NCI-H510A treated with DMSO at 0.1 percent for 48 hours (cell line): ENCODE measurements at regions not wholly inside any gene's neighbourhood (a gene's known extent, or its start where the extent isn't known, plus 50 kb on each side); places are given as distances from the start of the nearest gene placed in this dataset.

Experiments
- DNase-seq: peaks from one replicate; lab custom pipeline; 2025; lab: John Stamatoyannopoulos, UW

GRCh38 chr20:60901831-60902230, 350.2 kb upstream of the CDH4 start:
- DNase-seq, result no peak

GRCh38 chr20:60903325-60903971, 348.6 kb upstream of the CDH4 start:
- no peak for DNase-seq

GRCh38 chr20:60904730-60905129, 347.3 kb upstream of the CDH4 start:
- no peak for DNase-seq

- DNase-seq, result no peak
These were observed 346.1 kb upstream of the CDH4 start for GRCh38 chr20:60905919-60906318.

DNA sequence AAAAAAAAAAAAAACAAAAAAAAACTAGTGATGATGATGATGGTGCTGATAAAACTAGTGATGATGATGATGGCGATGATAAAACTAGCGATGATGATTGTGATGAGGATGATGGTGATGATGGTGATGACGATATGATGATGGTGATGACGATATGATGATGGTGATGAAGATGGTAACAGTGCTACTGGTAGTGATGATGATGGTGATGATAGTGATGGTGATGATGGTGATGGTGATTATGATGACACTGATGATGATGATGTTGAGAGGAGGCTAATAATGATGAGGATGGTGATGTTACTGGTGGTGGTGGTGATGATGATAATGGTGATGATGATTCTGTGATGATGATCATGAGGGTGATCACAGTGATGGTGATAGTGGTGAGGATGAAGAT, 345.5 kb upstream of the CDH4 start:
- DNase-seq, result no peak

DNA sequence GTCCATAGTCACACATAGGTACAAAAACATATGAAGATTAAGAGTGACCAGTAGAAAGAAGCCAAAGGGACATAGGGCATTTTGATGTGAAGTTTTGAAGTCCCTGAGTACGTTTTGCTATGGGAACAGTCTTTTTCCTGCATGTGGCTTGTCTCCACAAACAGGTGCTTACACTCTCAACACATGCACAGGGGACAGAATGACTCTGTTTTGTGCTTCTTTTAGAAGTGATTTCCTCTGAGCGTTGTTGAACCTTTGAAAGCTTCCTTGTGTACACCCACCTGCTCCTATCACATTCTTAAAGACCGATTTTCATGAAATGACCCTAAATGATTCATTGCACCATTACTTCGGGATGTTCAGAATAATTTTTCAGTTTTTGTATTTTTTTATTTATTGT, 338.8 kb upstream of the CDH4 start:
- no peak for DNase-seq

GRCh38 chr20:60921022-60921622, 330.9 kb upstream of the CDH4 start:
- DNase-seq, result no peak

DNA sequence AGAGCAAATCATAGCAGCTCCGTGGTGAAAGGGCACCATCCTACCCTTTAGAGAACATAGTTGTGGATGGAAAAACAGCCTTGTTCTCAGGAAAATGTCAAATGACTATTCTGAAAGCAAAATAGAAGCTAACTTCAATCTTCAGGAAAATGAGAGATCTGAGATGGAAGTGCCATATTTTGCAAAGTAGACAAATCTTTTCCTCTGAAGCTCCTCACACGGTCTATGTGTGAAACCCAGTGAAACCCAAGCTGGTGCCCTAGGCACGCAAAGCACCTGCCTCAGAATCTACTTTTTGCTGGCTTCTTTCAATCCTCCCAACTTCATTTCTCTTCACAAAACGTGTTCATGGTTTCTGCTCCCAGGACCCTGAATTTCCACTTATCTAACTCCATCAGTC, 325.2 kb upstream of the CDH4 start:
- DNase-seq, result no peak

- DNase-seq, result no peak
These were observed 323.7 kb upstream of the CDH4 start for GRCh38 chr20:60928341-60928740.

DNA sequence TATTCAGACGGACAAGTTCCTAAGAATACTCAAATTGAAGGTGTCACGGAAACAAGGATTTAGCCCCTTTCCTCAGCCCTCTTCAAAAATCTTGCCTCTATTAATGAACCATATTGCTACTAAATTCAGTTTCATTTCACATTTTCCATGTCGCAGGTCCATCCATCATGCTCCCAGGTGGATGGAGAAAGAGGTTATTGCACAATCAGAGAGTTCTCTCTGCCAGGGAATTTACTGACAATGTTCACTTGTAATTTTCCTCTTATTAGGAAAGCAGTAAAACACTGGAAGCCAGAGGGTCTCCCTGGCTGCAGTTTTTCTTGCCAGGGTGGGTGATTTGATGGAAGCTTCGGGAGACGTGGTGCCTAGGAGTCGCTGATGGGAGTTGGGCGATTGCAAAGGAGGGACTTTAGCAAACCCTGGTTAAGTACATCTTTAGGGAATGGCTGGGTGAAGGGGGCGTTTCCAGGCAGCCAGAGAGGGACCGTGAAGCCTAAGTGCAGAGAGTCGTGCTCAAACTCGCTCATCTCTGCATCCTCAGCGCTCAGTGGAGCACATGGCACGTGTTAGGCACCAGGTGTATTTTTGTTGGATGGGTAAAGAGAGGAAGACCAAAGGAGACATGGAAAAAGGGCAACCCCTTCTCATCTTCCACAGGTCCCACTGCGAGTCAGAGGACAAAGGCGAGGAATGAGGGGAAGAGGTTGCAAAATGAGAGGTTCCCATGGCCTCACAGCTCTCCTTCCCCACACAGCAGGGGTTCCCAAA, 321.9 kb upstream of the CDH4 start:
- DNase-seq, result no peak

- DNase-seq, result no peak
These were observed 320.4 kb upstream of the CDH4 start for GRCh38 chr20:60931696-60932095.

DNA sequence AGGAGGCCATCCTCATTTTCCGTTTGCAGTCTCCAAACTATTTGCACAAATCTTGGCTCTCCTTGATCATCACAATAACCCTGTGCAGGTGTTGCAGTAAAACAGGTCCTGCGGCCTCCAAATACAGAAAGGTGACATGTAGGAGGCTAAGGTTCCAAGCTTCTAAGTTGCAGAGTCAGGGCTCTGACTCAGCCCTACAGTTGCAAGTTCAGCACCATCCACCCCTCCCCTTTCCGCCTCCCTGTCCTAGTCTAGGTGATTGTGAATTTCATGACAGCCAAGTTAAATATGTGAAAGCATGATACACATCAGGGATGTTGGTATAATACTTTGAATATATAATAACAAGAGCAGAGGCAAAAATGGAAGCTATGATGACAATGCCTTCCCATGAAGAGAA, 317.3 kb upstream of the CDH4 start:
- no peak for DNase-seq

GRCh38 chr20:60935971-60936370, 316.1 kb upstream of the CDH4 start:
- DNase-seq, result no peak

- no peak for DNase-seq
These were observed 314.5 kb upstream of the CDH4 start for GRCh38 chr20:60937585-60937984.

GRCh38 chr20:60941379-60941778, 310.7 kb upstream of the CDH4 start:
- no peak for DNase-seq

DNA sequence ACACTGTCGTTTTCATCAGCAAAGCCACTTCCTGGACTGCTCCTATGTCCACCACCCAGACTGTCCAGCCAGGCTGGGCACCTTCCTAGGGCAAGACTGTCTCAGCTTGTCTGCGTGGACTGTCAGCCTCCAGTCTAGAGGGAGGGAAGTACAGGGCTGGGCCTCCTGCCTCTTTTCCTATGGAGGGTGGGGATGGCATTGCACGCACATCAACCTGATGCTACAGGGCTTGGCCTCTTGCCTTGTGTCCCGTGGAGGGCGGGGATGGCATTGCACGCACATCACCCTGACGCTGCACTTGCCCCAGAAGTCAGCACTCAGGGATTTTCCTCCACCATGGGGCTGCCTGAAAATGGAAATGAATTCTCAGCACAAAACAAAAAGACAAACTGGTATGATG, 304.2 kb upstream of the CDH4 start:
- DNase-seq, result no peak

DNA sequence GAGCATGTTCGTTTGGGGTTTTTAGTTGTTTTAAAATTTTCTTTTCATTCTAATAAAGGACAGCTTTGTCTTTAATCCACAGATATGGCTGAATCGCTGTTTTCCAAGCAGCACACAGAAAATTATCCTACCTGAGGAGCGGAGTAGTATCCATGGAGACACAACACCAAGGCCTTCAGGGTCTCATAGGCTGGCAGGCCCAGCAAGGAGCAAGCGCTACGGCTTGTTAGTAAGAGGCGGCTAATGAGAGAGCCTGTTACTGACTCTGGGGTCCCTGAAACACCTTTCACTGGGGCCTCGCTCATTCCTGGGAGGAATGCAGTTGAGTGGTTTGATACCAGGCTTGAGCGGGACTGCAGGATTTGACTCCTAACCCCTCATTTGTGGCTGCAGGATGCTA, 303.8 kb upstream of the CDH4 start:
- no peak for DNase-seq

DNA sequence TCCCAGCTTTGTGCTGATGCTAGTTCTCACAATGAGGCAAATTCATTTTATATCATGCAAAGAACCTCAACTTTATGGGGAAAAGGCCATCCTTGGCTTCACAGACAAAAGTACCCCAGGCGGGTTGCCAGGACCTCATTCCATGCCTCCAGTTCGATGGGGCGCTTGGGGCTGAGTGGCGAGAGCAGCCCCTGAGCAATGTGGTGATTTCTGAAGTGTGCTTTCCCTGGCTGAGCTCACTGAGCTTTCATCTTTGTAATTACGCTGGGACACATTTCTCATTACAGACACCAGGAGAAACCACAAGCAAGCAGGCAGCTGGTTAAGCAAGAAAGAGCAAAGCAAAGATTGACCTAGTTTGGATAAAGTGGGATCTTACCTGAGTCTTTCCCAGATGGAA, 301.5 kb upstream of the CDH4 start:
- no peak for DNase-seq

DNA sequence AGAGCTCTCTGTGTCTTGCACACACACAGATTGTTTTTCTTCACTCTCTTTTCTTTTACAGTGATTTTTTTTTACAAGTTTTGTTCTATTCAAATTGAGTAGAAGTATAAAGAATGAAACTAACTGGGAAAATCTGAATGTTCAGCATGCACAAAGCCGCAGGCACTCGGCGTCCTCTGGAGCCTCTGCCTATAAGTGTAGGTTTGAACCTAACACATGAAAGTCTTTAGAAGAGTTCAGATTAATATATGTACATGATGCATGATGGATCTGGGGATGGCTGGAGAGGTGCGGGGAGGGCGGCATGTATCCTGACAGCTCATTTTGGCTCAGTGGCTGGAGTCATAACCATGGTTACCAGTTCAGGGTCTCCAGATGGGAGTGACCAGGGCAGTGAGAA, 301.1 kb upstream of the CDH4 start:
- no peak for DNase-seq

DNA sequence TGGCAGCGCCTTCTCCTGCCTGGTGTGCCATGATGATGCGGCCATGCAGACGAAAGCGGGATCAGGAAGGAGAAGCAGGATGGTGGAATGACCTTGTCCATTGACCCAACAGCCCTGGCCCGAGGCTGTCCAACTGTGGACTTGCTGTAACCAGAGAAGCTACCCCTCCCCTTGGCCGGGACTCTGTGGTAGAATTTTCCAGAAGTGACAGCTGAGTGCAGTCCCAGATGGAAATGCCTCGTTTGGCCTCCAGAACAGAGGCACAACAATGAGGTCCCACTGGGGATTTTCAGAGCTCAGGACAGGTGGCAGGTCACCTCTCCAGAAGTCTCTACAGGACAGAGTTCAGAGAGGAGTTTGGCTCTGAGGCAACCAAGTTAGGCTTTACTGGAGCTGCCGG, 299.2 kb upstream of the CDH4 start:
- no peak for DNase-seq

- no peak for DNase-seq
These were observed 298.7 kb upstream of the CDH4 start for GRCh38 chr20:60953321-60953720.

DNA sequence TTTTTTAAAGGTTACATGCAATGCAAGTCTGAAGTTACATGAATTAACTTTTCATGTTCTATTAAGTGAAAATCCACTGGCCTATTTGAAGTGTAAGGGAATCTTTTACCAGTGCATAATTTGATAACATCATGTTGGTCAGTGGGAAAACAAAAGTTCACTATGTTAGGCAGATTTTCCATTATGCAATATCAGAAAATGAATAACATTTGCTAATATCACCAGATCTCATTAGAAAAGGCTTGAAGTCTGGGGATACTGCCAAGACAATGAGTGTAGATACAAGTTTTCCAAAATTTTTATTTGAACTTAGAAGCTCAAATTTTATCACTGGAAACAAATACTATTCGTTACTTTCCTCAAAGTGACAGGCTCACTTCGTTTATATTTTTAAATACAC, 296.4 kb upstream of the CDH4 start:
- DNase-seq, result no peak

DNA sequence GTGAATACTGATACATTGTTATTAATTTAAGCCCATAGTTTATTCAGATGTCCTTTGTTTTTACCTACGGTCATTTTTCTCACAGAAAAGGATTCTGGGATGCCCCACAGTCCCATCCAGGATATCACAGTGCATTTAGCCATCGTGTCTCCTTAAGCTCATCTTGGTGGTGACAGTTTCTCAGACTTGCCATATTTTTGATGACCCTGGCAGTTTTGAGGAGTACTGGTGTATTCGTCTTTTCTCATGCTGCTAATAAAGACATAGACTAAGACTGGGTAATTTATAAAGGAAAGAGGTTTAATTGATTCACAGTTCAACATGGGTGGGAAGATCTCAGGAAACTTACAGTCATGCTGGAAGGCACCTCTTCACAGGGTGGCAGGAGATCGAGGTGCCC, 295.9 kb upstream of the CDH4 start:
- DNase-seq, result no peak

- no peak for DNase-seq
These were observed 294.4 kb upstream of the CDH4 start for GRCh38 chr20:60957621-60958020.
